Mammary epithelial cell (primary cell): ENCODE measurements at regions not wholly inside any gene's neighbourhood (a gene's known extent, or its start where the extent isn't known, plus 50 kb on each side); places are given as distances from the start of the nearest gene placed in this dataset.

ENCODE experiments used
- EZH2 ChIP-seq: IDR thresholded peaks from 2 replicates; pipeline ENCODE4 v1.6.1; 2012; ENCODE audit warnings: low read length, inconsistent platforms, borderline replicate concordance
- TF ChIP-seq, protein P1 (sequence below), 2 donors: IDR thresholded peaks in 1 of 2; conservative IDR thresholded peaks in 1 of 2; 2 replicates each; pipeline ENCODE4 v1.5.1; 2011 to 2012; ENCODE audit warnings: inconsistent platforms in 2 of 2, low read length in 2 of 2, mild to moderate bottlenecking in 2 of 2, control low read depth in 1 of 2, low read depth in 1 of 2; ENCODE audit not compliant: insufficient read depth in 1 of 2; ENCODE audit errors: extremely low read depth in 1 of 2

DNA sequence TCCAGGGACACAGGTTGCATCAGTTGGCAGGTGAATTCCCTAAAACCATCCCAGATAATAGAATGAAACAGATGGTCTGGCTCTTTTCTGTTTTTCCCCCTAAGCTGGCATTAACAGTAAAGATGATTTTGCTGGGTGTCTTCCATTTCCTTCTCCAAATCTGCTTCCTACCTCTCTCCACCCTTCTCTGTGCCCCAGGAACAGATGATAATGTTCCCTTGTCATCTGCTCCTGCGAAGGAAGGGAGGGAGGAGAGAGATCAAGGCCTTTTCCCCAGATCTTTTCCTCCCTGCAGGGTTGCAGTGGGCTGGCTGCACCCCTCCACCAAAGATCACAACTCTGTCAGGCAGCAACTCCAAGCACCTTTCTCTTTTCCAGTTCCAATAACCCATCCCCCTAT is 156.5 kb upstream of the PRDM1 start:
- no peak for TF ChIP-seq EZH2
- TF ChIP-seq, protein P1, sequence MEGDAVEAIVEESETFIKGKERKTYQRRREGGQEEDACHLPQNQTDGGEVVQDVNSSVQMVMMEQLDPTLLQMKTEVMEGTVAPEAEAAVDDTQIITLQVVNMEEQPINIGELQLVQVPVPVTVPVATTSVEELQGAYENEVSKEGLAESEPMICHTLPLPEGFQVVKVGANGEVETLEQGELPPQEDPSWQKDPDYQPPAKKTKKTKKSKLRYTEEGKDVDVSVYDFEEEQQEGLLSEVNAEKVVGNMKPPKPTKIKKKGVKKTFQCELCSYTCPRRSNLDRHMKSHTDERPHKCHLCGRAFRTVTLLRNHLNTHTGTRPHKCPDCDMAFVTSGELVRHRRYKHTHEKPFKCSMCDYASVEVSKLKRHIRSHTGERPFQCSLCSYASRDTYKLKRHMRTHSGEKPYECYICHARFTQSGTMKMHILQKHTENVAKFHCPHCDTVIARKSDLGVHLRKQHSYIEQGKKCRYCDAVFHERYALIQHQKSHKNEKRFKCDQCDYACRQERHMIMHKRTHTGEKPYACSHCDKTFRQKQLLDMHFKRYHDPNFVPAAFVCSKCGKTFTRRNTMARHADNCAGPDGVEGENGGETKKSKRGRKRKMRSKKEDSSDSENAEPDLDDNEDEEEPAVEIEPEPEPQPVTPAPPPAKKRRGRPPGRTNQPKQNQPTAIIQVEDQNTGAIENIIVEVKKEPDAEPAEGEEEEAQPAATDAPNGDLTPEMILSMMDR (conservative IDR thresholded peaks at IDR 0.05 in 1 of 2, IDR thresholded peaks at IDR 0.05 in 1 of 2; ENCODE audit: extremely low read depth in 1 of 2, insufficient read depth in 1 of 2, low read depth in 1 of 2, low read length in 2 of 2) = no peak
